ENCODE measurements at regions not wholly inside any gene's neighbourhood (a gene's known extent, or its start where the extent isn't known, plus 50 kb on each side); places are given as distances from the start of the nearest gene placed in this dataset.
A peak's percentile ranks its signal among the peaks of the same experiment; 100 is the strongest.
"Not testable (repeated sequence)": the region's sequence is repeated elsewhere in the genome, so short reads cannot be mapped to it uniquely, and the experiment has no call there.

GRCh38 chr12:24544368-24544767 lies 404.5 kb downstream of the BCAT1 start:
- intact Hi-C loops (cut with DNase I), result no loop called here

GRCh38 chr12:24541193-24541871 lies 407.6 kb downstream of the BCAT1 start:
- intact Hi-C loops (cut with DNase I), result no loop called here
- no peak for DNase-seq

More at GRCh38 chr12:24544368-24544767, 404.5 kb downstream of the BCAT1 start:
- no peak for DNase-seq

GRCh38 chr12:24539646-24540045 lies 409.3 kb downstream of the BCAT1 start:
- no peak for DNase-seq
- intact Hi-C loops (cut with DNase I), result no loop called here

GRCh38 chr12:24537083-24537860 lies 411.6 kb downstream of the BCAT1 start:
- DNase-seq, result no peak

GRCh38 chr12:24535334-24536069 lies 413.4 kb downstream of the BCAT1 start:
- no peak for DNase-seq

More at GRCh38 chr12:24537083-24537860, 411.6 kb downstream of the BCAT1 start:
- intact Hi-C loops (cut with DNase I), result no loop called here

GRCh38 chr12:24534622-24535021 lies 414.3 kb downstream of the BCAT1 start:
- intact Hi-C loops (cut with DNase I), result no loop called here
- DNase-seq, result peak in 9 of 42 donors; percentile 4 to 40 (median 16)

More at GRCh38 chr12:24535334-24536069, 413.4 kb downstream of the BCAT1 start:
- intact Hi-C loops (cut with DNase I), result no loop called here

GRCh38 chr12:24533716-24534352 lies 415.1 kb downstream of the BCAT1 start:
- intact Hi-C loops (cut with DNase I), result no loop called here
- DNase-seq, result no peak

- intact Hi-C loops (cut with DNase I), result no loop called here
- DNase-seq, result no peak
These were observed 418.2 kb downstream of the BCAT1 start for GRCh38 chr12:24530689-24531088.

GRCh38 chr12:24527102-24527501 lies 421.8 kb downstream of the BCAT1 start:
- no peak for DNase-seq
- intact Hi-C loops (cut with DNase I), result no loop called here

- no peak for DNase-seq
- intact Hi-C loops (cut with DNase I), result no loop called here
These were observed 426.2 kb downstream of the BCAT1 start for GRCh38 chr12:24522736-24523135.

- no peak for DNase-seq
- intact Hi-C loops (cut with DNase I), result no loop called here
These were observed 429.1 kb downstream of the BCAT1 start for GRCh38 chr12:24519759-24520158.

- intact Hi-C loops (cut with DNase I), result no loop called here
These were observed 431.9 kb downstream of the BCAT1 start for GRCh38 chr12:24517000-24517399.

GRCh38 chr12:24510581-24511125 lies 438.2 kb downstream of the BCAT1 start:
- intact Hi-C loops (cut with DNase I), result no loop called here
- DNase-seq, result no peak

More at GRCh38 chr12:24517000-24517399, 431.9 kb downstream of the BCAT1 start:
- DNase-seq, result no peak

- intact Hi-C loops (cut with DNase I), result no loop called here
- DNase-seq, result no peak
These were observed 441.1 kb downstream of the BCAT1 start for GRCh38 chr12:24507827-24508226.

- no peak for DNase-seq
- intact Hi-C loops (cut with DNase I), result no loop called here
These were observed 443.4 kb downstream of the BCAT1 start for GRCh38 chr12:24505366-24506015.

- intact Hi-C loops (cut with DNase I); DNase-seq: not testable (repeated sequence)
These were observed 445.4 kb downstream of the BCAT1 start for GRCh38 chr12:24503477-24503876.

- no peak for DNase-seq
- intact Hi-C loops (cut with DNase I), result no loop called here
These were observed 448.1 kb downstream of the BCAT1 start for GRCh38 chr12:24500831-24501230.

GRCh38 chr12:24500421-24500820 lies 448.5 kb downstream of the BCAT1 start:
- no peak for DNase-seq
- intact Hi-C loops (cut with DNase I), result no loop called here
